ENCODE measurements at regions not wholly inside any gene's neighbourhood (a gene's known extent, or its start where the extent isn't known, plus 50 kb on each side); places are given as distances from the start of the nearest gene placed in this dataset.

DNA sequence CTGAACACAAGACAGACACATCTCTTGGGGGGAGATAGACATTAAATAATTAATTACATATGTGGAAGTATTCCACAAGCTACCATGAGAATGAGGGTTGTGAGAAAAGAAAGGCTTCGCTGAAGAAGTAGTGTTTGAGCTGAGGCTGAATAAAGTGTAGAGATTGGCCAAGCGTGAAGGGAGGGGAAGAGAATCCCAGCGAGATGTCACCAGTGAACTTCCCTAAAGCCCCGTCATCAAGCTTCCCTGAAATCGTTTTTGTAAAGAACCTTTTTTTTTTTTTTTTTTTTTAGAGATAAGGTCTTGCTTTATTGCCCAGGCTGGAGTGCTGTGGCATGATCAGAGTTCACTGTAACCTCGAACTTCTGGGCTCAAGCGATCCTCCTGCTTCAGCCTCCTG, 235.2 kb downstream of the KCNRG start:
- TF ChIP-seq, protein P1, sequence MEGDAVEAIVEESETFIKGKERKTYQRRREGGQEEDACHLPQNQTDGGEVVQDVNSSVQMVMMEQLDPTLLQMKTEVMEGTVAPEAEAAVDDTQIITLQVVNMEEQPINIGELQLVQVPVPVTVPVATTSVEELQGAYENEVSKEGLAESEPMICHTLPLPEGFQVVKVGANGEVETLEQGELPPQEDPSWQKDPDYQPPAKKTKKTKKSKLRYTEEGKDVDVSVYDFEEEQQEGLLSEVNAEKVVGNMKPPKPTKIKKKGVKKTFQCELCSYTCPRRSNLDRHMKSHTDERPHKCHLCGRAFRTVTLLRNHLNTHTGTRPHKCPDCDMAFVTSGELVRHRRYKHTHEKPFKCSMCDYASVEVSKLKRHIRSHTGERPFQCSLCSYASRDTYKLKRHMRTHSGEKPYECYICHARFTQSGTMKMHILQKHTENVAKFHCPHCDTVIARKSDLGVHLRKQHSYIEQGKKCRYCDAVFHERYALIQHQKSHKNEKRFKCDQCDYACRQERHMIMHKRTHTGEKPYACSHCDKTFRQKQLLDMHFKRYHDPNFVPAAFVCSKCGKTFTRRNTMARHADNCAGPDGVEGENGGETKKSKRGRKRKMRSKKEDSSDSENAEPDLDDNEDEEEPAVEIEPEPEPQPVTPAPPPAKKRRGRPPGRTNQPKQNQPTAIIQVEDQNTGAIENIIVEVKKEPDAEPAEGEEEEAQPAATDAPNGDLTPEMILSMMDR (IDR thresholded peaks at IDR 0.05): no peak
- no peak for TF ChIP-seq POLR2A (IDR thresholded peaks at IDR 0.05)

Measured in heart left ventricle (tissue), 13 donors.